HCT116 (cell line): ENCODE measurements at regions not wholly inside any gene's neighbourhood (a gene's known extent, or its start where the extent isn't known, plus 50 kb on each side); places are given as distances from the start of the nearest gene placed in this dataset.

ENCODE experiments used
- CEBPB ChIP-seq: IDR thresholded peaks from 2 replicates; pipeline ENCODE4 v1.6.1; 2012; ENCODE audit warnings: low read depth
- EGR1 ChIP-seq: IDR thresholded peaks from 2 replicates; pipeline ENCODE4 v1.6.1; 2012; ENCODE audit warnings: low read depth
- EZH2 ChIP-seq: fragments of 200-600 bp; sonication (generic); IDR thresholded peaks from 2 replicates; pipeline ENCODE4 v1.6.1; 2017; ENCODE audit warnings: antibody characterized with exemption, mixed run types
- EZH2phosphoT487 ChIP-seq: fragments of 200-600 bp; IDR thresholded peaks from 2 replicates; pipeline ENCODE4 v1.6.1; 2018; ENCODE audit warnings: antibody characterized with exemption, borderline replicate concordance
- JUND ChIP-seq: IDR thresholded peaks from 2 replicates; pipeline ENCODE4 v1.6.1; 2012
- POLR2A ChIP-seq: IDR thresholded peaks from 2 replicates; pipeline ENCODE4 v1.7.0; 2011; ENCODE audit warnings: borderline replicate concordance; ENCODE audit not compliant: insufficient read depth, insufficient read length; ENCODE audit errors: extremely low read depth
- POLR2AphosphoS5 ChIP-seq: IDR thresholded peaks from 2 replicates; pipeline ENCODE4 v1.6.1; 2011; ENCODE audit warnings: mild to moderate bottlenecking, low read depth, low read length, moderate library complexity
- RAD21 ChIP-seq: IDR thresholded peaks from 2 replicates; pipeline ENCODE4 v1.6.1; 2012; ENCODE audit warnings: low read depth, mild to moderate bottlenecking
- SIN3A ChIP-seq: IDR thresholded peaks from 2 replicates; pipeline ENCODE4 v1.6.1; 2012; ENCODE audit warnings: low read depth
- SP1 ChIP-seq: IDR thresholded peaks from 2 replicates; pipeline ENCODE4 v1.6.1; 2012; ENCODE audit warnings: low read depth
- ZFX ChIP-seq: fragments of 450-650 bp; IDR thresholded peaks from 2 replicates; pipeline ENCODE4 v1.6.1; 2017
- TF ChIP-seq, protein P1 (sequence below), 3 experiments: fragments of 200-600 bp in 1 of 3; sonication (generic) in 1 of 3; IDR thresholded peaks in 2 of 3; conservative IDR thresholded peaks in 1 of 3; 2 replicates each; pipeline ENCODE4 v1.5.1; 2012 to 2017; ENCODE audit warnings: low read depth in 2 of 3, low read length in 2 of 3, antibody characterized with exemption in 1 of 3, borderline replicate concordance in 1 of 3, control low read depth in 1 of 3, mild to moderate bottlenecking in 1 of 3, mixed read lengths in 1 of 3, mixed run types in 1 of 3, moderate library complexity in 1 of 3; ENCODE audit not compliant: insufficient read depth in 1 of 3
- TF ChIP-seq, protein P2 (sequence below): IDR thresholded peaks from 2 replicates; pipeline ENCODE4 v1.6.1; 2012
- TF ChIP-seq, protein P3 (sequence below): IDR thresholded peaks from 2 replicates; pipeline ENCODE4 v1.6.1; 2012; ENCODE audit warnings: low read depth

DNA sequence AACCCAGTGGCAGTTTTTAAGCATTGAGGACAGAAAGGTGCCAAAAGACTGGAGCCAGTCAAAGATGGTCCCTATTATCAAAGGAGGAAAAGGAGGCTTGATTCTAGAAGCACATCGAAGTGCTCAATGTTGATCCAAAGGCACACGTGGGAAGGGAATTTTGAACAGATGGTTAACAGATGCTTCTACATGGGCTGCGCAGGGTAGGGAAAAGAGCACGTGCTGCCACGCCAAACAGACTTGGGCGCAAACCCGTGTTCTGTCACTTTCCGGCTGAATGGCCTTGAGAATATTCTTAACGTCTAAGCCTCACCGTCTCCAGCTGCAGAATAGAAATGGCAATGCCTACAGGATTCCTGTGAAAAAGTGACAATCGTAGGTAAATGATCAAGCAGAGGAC lies 217.9 kb upstream of the MTNR1B start:
- TF ChIP-seq CEBPB (no peak), POLR2A (no peak), RAD21 (no peak), EZH2phosphoT487 (no peak), POLR2AphosphoS5 (no peak), EGR1 (no peak), SP1 (no peak), JUND (no peak), ZFX (no peak), SIN3A (no peak), EZH2 (no peak)
- TF ChIP-seq, protein P1, sequence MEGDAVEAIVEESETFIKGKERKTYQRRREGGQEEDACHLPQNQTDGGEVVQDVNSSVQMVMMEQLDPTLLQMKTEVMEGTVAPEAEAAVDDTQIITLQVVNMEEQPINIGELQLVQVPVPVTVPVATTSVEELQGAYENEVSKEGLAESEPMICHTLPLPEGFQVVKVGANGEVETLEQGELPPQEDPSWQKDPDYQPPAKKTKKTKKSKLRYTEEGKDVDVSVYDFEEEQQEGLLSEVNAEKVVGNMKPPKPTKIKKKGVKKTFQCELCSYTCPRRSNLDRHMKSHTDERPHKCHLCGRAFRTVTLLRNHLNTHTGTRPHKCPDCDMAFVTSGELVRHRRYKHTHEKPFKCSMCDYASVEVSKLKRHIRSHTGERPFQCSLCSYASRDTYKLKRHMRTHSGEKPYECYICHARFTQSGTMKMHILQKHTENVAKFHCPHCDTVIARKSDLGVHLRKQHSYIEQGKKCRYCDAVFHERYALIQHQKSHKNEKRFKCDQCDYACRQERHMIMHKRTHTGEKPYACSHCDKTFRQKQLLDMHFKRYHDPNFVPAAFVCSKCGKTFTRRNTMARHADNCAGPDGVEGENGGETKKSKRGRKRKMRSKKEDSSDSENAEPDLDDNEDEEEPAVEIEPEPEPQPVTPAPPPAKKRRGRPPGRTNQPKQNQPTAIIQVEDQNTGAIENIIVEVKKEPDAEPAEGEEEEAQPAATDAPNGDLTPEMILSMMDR (IDR thresholded peaks at IDR 0.05 in 2 of 3, conservative IDR thresholded peaks at IDR 0.05 in 1 of 3; ENCODE audit: borderline replicate concordance in 1 of 3, insufficient read depth in 1 of 3, low read depth in 2 of 3, low read length in 2 of 3) = no peak
- TF ChIP-seq, protein P2, sequence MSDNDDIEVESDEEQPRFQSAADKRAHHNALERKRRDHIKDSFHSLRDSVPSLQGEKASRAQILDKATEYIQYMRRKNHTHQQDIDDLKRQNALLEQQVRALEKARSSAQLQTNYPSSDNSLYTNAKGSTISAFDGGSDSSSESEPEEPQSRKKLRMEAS = no peak
- TF ChIP-seq, protein P3, sequence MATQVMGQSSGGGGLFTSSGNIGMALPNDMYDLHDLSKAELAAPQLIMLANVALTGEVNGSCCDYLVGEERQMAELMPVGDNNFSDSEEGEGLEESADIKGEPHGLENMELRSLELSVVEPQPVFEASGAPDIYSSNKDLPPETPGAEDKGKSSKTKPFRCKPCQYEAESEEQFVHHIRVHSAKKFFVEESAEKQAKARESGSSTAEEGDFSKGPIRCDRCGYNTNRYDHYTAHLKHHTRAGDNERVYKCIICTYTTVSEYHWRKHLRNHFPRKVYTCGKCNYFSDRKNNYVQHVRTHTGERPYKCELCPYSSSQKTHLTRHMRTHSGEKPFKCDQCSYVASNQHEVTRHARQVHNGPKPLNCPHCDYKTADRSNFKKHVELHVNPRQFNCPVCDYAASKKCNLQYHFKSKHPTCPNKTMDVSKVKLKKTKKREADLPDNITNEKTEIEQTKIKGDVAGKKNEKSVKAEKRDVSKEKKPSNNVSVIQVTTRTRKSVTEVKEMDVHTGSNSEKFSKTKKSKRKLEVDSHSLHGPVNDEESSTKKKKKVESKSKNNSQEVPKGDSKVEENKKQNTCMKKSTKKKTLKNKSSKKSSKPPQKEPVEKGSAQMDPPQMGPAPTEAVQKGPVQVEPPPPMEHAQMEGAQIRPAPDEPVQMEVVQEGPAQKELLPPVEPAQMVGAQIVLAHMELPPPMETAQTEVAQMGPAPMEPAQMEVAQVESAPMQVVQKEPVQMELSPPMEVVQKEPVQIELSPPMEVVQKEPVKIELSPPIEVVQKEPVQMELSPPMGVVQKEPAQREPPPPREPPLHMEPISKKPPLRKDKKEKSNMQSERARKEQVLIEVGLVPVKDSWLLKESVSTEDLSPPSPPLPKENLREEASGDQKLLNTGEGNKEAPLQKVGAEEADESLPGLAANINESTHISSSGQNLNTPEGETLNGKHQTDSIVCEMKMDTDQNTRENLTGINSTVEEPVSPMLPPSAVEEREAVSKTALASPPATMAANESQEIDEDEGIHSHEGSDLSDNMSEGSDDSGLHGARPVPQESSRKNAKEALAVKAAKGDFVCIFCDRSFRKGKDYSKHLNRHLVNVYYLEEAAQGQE = no peak
